K562 (cell line): ENCODE measurements at regions not wholly inside any gene's neighbourhood (a gene's known extent, or its start where the extent isn't known, plus 50 kb on each side); places are given as distances from the start of the nearest gene placed in this dataset.

ENCODE experiments used
- CTBP1 ChIP-seq: fragments of 450-650 bp; IDR thresholded peaks from 2 replicates; pipeline ENCODE4 v1.6.1; 2016; ENCODE audit warnings: borderline replicate concordance
- E2F6 ChIP-seq, 2 experiments: IDR thresholded peaks; 2 replicates each; pipeline ENCODE4 v1.6.1; 2011; ENCODE audit warnings: borderline replicate concordance in 1 of 2, control low read depth in 1 of 2, low read depth in 1 of 2, low read length in 1 of 2, mild to moderate bottlenecking in 1 of 2, mixed read lengths in 1 of 2, moderate library complexity in 1 of 2; ENCODE audit not compliant: insufficient read depth in 1 of 2, insufficient read length in 1 of 2, poor library complexity in 1 of 2, severe bottlenecking in 1 of 2; ENCODE audit errors: extremely low read depth in 1 of 2
- GABPB1 ChIP-seq: sonication (generic); formaldehyde crosslinking; IDR thresholded peaks from 2 replicates; pipeline ENCODE4 v1.8.0; 2022; ENCODE audit warnings: mild to moderate bottlenecking, missing genetic modification reagents
- KDM4B ChIP-seq, 2 experiments: fragments of 450-650 bp in 1 of 2; sonication (generic) in 1 of 2; IDR thresholded peaks; 2 replicates each; pipeline ENCODE4 v1.6.1; 2016 to 2017; ENCODE audit warnings: borderline replicate concordance in 2 of 2, antibody characterized with exemption in 1 of 2, low read depth in 1 of 2, mild to moderate bottlenecking in 1 of 2
- MAX ChIP-seq: sonication (generic); formaldehyde crosslinking; IDR thresholded peaks from 2 replicates; pipeline ENCODE4 v1.9.0; 2022; ENCODE audit warnings: mild to moderate bottlenecking, missing genetic modification reagents
- MCM7 ChIP-seq, 2 experiments: fragments of 450-650 bp; IDR thresholded peaks; 2 replicates each; pipeline ENCODE4 v1.6.1; 2016 to 2018
- MGA ChIP-seq: fragments of 450-650 bp; IDR thresholded peaks from 2 replicates; pipeline ENCODE4 v1.6.1; 2016; ENCODE audit warnings: mild to moderate bottlenecking, moderate library complexity
- MYC ChIP-seq, 2 experiments: fragments of 250-450 bp in 1 of 2; sonication (Bioruptor Pico) in 1 of 2; IDR thresholded peaks; 2 replicates each; pipeline versions ENCODE4 v1.5.1 to v1.6.1; 2012 to 2021; ENCODE audit warnings: low read depth in 2 of 2, borderline replicate concordance in 1 of 2, improper control_type of control experiment in 1 of 2, low read length in 1 of 2, mild to moderate bottlenecking in 1 of 2, moderate library complexity in 1 of 2
- TAF15 ChIP-seq: fragments of 200-400 bp; formaldehyde crosslinking; IDR thresholded peaks from 2 replicates; pipeline ENCODE4 v1.6.1; 2017; ENCODE audit warnings: mild to moderate bottlenecking, low read depth, low read length, moderate library complexity
- VEZF1 ChIP-seq: fragments of 200-800 bp; sonication (Bioruptor generic); IDR thresholded peaks from 2 replicates; pipeline ENCODE4 v1.6.1; 2017; ENCODE audit warnings: missing genetic modification characterization, missing compliant biosample characterization
- ZC3H11A ChIP-seq: IDR thresholded peaks from 2 replicates; pipeline ENCODE4 v1.6.1; 2012; ENCODE audit warnings: low read depth, low read length, improper control_type of control experiment
- ZNF583 ChIP-seq: fragments of 250-450 bp; sonication (Bioruptor Pico); IDR thresholded peaks from 2 replicates; pipeline ENCODE4 v1.4.0; 2020

- TF ChIP-seq MGA (peak; percentile 81), GABPB1 (CRISPR knock-in tag) (no peak), MYC (IDR thresholded peaks at IDR 0.05; ENCODE audit: low read depth, low read length) (peak; percentile 19; the same call in 1 of the 2 replicates), MYC (CRISPR knock-in tag; IDR thresholded peaks at IDR 0.05; ENCODE audit: borderline replicate concordance, low read depth) (no peak), ZNF583 (CRISPR knock-in tag) (0 out of 2 replicates have a peak, but pooled peaks have one; percentile 40), CTBP1 (peak; percentile 76; the same call in 1 of the 2 replicates), ZC3H11A (no peak), VEZF1 (CRISPR knock-in tag) (peak; percentile 25; the same call in 1 of the 2 replicates), KDM4B (IDR thresholded peaks at IDR 0.05; ENCODE audit: borderline replicate concordance in 2 of 2, low read depth in 1 of 2) (no peak), TAF15 (no peak), E2F6 (IDR thresholded peaks at IDR 0.05; ENCODE audit: borderline replicate concordance in 1 of 2, extremely low read depth in 1 of 2, insufficient read depth in 1 of 2, insufficient read length in 1 of 2, low read depth in 1 of 2, low read length in 1 of 2, poor library complexity in 1 of 2, severe bottlenecking in 1 of 2) (peak in 1 of 2 experiments; percentile 21), MCM7 (IDR thresholded peaks at IDR 0.05) (no peak), MAX (CRISPR knock-in tag) (peak; percentile 56; the same call in 1 of the 2 replicates)
Observed at GRCh38 chr1:244314921-244315559, 136.7 kb downstream of the ADSS2 start (continued).
